ENCODE measurements at regions not wholly inside any gene's neighbourhood (a gene's known extent, or its start where the extent isn't known, plus 50 kb on each side); places are given as distances from the start of the nearest gene placed in this dataset.
"Not testable (repeated sequence)": the region's sequence is repeated elsewhere in the genome, so short reads cannot be mapped to it uniquely, and the experiment has no call there.

GRCh38 chr7:51569176-51569575, 252.6 kb upstream of the COBL start:
- H3K9me3 ChIP-seq (ENCODE audit: control insufficient read depth in 1 of 2, low read length in 2 of 2), result peaks cover 0 to 4% of the 10 kb centered on the region in 2 donors
- H3K4me1 Mint-ChIP-seq, result no peaks in the 10 kb centered on the region
- CTCF ChIA-PET (ENCODE audit: partially characterized antibody), result no interaction called here
- no peaks in the 10 kb centered on the region for H3K27me3 Mint-ChIP-seq
- intact Hi-C loops (cut with micrococcal nuclease), result no loop called here
- H3K27ac Mint-ChIP-seq, result no peak overlapping the region
- H3K36me3 Mint-ChIP-seq, result no peaks in the 10 kb centered on the region
- H3K4me3 Mint-ChIP-seq, result no peak overlapping the region
- H3K4me3 ChIP-seq (ENCODE audit: low read length in 2 of 2), result no peak overlapping the region
- POLR2A ChIA-PET (ENCODE audit: partially characterized antibody), result no interaction called here
- no peaks in the 10 kb centered on the region for H3K36me3 ChIP-seq (ENCODE audit: insufficient read depth, low read length)
- no peaks in the 10 kb centered on the region for H3K27me3 ChIP-seq (ENCODE audit: insufficient read depth, low read length)
- no peak for DNase-seq
- no peaks in the 10 kb centered on the region for H3K4me1 ChIP-seq (ENCODE audit: insufficient read depth, low read length)
- peaks cover 2 to 20% (median 12%) of the 10 kb centered on the region in 8 donors for H3K9me3 Mint-ChIP-seq
- no peak overlapping the region for H3K27ac ChIP-seq (ENCODE audit: low read depth, low read length)

DNA sequence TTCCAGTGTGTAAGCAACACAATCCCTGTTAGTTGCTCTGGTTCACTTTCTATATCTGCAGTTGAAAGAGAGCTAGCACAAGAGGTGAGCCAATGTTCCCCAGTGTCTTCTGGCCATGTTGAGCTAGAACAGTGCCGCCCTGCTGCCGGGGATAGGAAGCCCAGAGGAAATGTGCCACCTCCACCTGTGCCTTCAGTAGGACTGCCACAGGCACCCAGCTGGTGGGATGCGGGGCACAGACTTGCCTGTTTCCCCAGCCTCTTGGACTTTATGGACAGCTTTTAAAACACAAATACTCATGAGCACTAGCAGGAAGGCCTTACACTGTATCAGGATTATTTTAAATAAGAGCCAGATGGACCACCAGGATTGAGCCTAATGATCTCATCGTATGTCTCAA, 234.5 kb upstream of the COBL start:
- Histone ChIP-seq H3K4me1 (ENCODE audit: insufficient read depth, low read length) (no peaks in the 10 kb centered on the region), H3K36me3 (ENCODE audit: insufficient read depth, low read length) (no peaks in the 10 kb centered on the region), H3K27me3 (ENCODE audit: insufficient read depth, low read length) (no peaks in the 10 kb centered on the region), H3K4me3 (ENCODE audit: low read length in 2 of 2) (no peak overlapping the region), H3K27ac (ENCODE audit: low read depth, low read length) (no peak overlapping the region), H3K9me3 (ENCODE audit: control insufficient read depth in 1 of 2, low read length in 2 of 2) (no peaks in the 10 kb centered on the region)
- ChIA-PET CTCF (ENCODE audit: partially characterized antibody) (no interaction called here), POLR2A (ENCODE audit: partially characterized antibody) (no interaction called here)
- no peak for DNase-seq
- Mint-ChIP-seq H3K4me3 (no peak overlapping the region), H3K36me3 (no peaks in the 10 kb centered on the region), H3K4me1 (no peaks in the 10 kb centered on the region), H3K27me3 (no peaks in the 10 kb centered on the region), H3K27ac (no peak overlapping the region), H3K9me3 (peaks cover 4 to 44% (median 15%) of the 10 kb centered on the region in 8 donors)
- intact Hi-C loops (cut with micrococcal nuclease), result no loop called here

DNA sequence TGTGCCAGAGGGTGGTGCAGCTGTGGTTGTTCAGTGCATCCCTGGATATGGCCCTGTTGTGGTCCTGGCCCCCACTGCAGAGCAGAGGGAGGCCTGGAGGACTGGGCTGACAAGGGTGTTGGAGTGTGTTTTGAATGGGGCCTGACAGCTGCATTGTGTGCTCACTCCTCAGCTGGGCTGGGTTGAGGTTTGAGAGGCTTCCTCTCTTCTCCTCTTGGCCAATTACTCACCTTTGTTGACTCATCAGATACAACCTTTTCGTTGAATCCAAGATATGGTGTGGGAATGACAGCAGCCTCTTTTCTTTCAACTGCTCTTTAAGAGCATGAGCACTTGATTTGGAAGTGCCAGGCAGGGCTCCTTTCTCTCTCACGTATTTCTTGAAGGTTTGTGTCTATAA, 228.5 kb upstream of the COBL start:
- Mint-ChIP-seq H3K27me3 (no peaks in the 10 kb centered on the region), H3K9me3 (peaks cover 5 to 16% (median 12%) of the 10 kb centered on the region in 8 donors), H3K27ac (no peak overlapping the region), H3K36me3 (no peaks in the 10 kb centered on the region), H3K4me3 (no peak overlapping the region), H3K4me1 (no peaks in the 10 kb centered on the region)
- POLR2A ChIA-PET (ENCODE audit: partially characterized antibody), result no interaction called here
- Histone ChIP-seq H3K4me3 (ENCODE audit: low read length in 2 of 2) (no peak overlapping the region), H3K27ac (ENCODE audit: low read depth, low read length) (no peak overlapping the region), H3K36me3 (ENCODE audit: insufficient read depth, low read length) (no peaks in the 10 kb centered on the region), H3K4me1 (ENCODE audit: insufficient read depth, low read length) (no peaks in the 10 kb centered on the region), H3K9me3 (ENCODE audit: control insufficient read depth in 1 of 2, low read length in 2 of 2) (no peaks in the 10 kb centered on the region), H3K27me3 (ENCODE audit: insufficient read depth, low read length) (no peaks in the 10 kb centered on the region)
- CTCF ChIA-PET (ENCODE audit: partially characterized antibody), result no interaction called here
- no peak for DNase-seq
- intact Hi-C loops (cut with micrococcal nuclease), result no loop called here

DNA sequence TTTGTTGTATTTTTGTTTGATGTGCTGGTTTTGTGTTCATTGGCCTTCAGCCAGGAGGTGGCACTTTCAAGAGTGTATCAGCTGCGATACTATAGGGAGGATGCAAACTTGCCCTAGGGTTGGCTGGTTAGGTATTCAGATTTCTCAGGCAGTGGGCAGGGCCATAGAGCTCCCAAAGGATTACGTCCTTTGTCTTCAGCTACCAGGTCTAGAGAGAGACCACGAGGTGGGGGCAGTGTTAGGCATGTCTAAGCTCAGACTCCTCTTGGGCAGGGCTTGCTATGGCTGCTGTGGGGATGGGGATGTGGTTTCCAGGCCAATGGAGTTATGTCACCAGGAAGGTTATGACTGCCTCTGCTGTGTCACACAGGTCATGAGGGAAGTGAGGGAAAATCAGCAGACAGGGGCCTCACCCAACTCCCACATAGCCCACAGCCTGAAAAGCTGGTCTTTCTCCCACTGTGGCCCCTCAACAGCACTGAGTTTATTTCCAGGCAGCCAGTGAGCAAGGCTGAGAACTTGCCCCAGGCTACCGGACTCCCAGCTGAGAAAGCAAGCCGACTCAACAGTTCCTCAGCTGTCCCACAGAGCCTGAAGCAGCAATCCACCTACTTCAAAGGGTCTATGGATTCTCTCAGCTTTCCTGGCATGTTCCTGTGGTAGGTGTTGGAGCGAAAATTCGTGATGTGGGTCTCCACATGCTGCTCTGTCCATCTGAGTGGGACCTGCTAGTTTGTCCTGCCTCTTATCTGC, 227.4 kb upstream of the COBL start:
- Histone ChIP-seq H3K27ac (ENCODE audit: low read depth, low read length) (no peak overlapping the region), H3K4me1 (ENCODE audit: insufficient read depth, low read length) (no peaks in the 10 kb centered on the region), H3K9me3 (ENCODE audit: control insufficient read depth in 1 of 2, low read length in 2 of 2) (no peaks in the 10 kb centered on the region), H3K36me3 (ENCODE audit: insufficient read depth, low read length) (no peaks in the 10 kb centered on the region), H3K27me3 (ENCODE audit: insufficient read depth, low read length) (no peaks in the 10 kb centered on the region), H3K4me3 (ENCODE audit: low read length in 2 of 2) (no peak overlapping the region)
- DNase-seq, result no peak
- H3K27me3 Mint-ChIP-seq, result no peaks in the 10 kb centered on the region
- H3K27ac Mint-ChIP-seq, result no peak overlapping the region
- H3K4me3 Mint-ChIP-seq, result no peak overlapping the region
- CTCF ChIA-PET (ENCODE audit: partially characterized antibody), result no interaction called here
- H3K9me3 Mint-ChIP-seq, result peaks cover 2 to 24% (median 12%) of the 10 kb centered on the region in 8 donors
- H3K36me3 Mint-ChIP-seq, result no peaks in the 10 kb centered on the region
- no peaks in the 10 kb centered on the region for H3K4me1 Mint-ChIP-seq
- POLR2A ChIA-PET (ENCODE audit: partially characterized antibody), result no interaction called here
- intact Hi-C loops (cut with micrococcal nuclease), result no loop called here

DNA sequence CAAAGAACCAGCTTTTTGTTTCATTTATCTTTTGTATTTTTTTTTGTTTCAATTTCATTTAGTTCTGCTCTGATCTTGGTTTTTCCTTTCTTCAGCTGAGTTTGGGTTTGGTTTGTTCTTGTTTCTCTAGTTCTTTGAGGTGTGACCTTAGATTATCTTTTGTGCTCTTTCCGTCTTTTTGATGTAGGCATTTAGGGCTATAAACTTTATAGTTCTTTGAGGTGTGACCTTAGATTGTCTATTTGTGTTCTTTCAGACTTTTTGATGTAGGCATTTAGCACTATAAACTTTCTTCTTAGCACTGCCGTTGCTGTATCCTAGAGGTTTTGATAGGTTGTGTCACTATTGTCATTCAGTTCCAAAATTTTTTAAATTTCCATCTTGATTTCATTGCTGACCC, 224.3 kb upstream of the COBL start:
- H3K36me3 ChIP-seq (ENCODE audit: insufficient read depth, low read length); H3K27ac ChIP-seq (ENCODE audit: low read depth, low read length); H3K4me3 ChIP-seq (ENCODE audit: low read length in 2 of 2); POLR2A ChIA-PET (ENCODE audit: partially characterized antibody); H3K4me1 Mint-ChIP-seq; H3K36me3 Mint-ChIP-seq; H3K9me3 ChIP-seq (ENCODE audit: control insufficient read depth in 1 of 2, low read length in 2 of 2); H3K27ac Mint-ChIP-seq; DNase-seq; H3K4me1 ChIP-seq (ENCODE audit: insufficient read depth, low read length); H3K27me3 Mint-ChIP-seq; intact Hi-C loops (cut with micrococcal nuclease); H3K27me3 ChIP-seq (ENCODE audit: insufficient read depth, low read length); CTCF ChIA-PET (ENCODE audit: partially characterized antibody): not testable (repeated sequence)
- H3K9me3 Mint-ChIP-seq, result peaks cover 2 to 30% (median 14%) of the 10 kb centered on the region in 8 donors
- peak overlapping the region in 1 of 8 donors; percentile 1 for H3K4me3 Mint-ChIP-seq

- Mint-ChIP-seq H3K27ac (no peak overlapping the region), H3K9me3 (peaks cover 2 to 39% (median 14%) of the 10 kb centered on the region in 8 donors), H3K4me1 (no peaks in the 10 kb centered on the region), H3K27me3 (no peaks in the 10 kb centered on the region), H3K4me3 (no peak overlapping the region), H3K36me3 (no peaks in the 10 kb centered on the region)
- POLR2A ChIA-PET (ENCODE audit: partially characterized antibody), result no interaction called here
- H3K9me3 ChIP-seq (ENCODE audit: control insufficient read depth in 1 of 2, low read length in 2 of 2), result no peaks in the 10 kb centered on the region
- H3K27me3 ChIP-seq (ENCODE audit: insufficient read depth, low read length), result no peaks in the 10 kb centered on the region
- H3K4me1 ChIP-seq (ENCODE audit: insufficient read depth, low read length), result no peaks in the 10 kb centered on the region
- no peak for DNase-seq
- no peak overlapping the region for H3K27ac ChIP-seq (ENCODE audit: low read depth, low read length)
- H3K36me3 ChIP-seq (ENCODE audit: insufficient read depth, low read length), result no peaks in the 10 kb centered on the region
- no peak overlapping the region for H3K4me3 ChIP-seq (ENCODE audit: low read length in 2 of 2)
- CTCF ChIA-PET (ENCODE audit: partially characterized antibody), result no interaction called here
- intact Hi-C loops (cut with micrococcal nuclease), result no loop called here
Measured at GRCh38 chr7:51539840-51540239, 223.2 kb upstream of the COBL start.

DNA sequence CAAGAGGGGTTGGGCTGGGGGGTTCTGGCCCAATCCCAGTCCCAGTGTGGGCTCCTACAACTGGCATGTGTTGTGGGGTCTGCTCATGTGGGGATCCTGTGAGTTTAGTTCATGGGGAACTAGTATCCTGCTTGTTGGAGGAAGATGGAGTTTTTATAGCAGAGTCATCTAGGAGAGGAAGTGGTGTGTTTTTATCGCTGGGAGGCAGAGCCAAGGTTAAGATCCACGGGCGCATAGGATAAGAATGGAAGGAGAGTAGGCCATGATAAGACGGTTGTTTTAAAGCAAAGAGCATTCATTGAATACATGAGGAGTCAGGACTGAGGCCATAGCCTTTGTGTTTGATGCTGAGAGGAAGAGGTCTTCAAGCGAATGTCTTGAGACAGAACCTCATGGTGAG, 211.6 kb upstream of the COBL start:
- intact Hi-C loops (cut with micrococcal nuclease), result no loop called here
- Mint-ChIP-seq H3K27me3 (no peaks in the 10 kb centered on the region), H3K4me1 (no peaks in the 10 kb centered on the region), H3K9me3 (peaks cover 0 to 6% (median 3%) of the 10 kb centered on the region in 8 donors), H3K27ac (no peak overlapping the region), H3K4me3 (no peak overlapping the region), H3K36me3 (no peaks in the 10 kb centered on the region)
- Histone ChIP-seq H3K4me3 (ENCODE audit: low read length in 2 of 2) (no peak overlapping the region), H3K36me3 (ENCODE audit: insufficient read depth, low read length) (no peaks in the 10 kb centered on the region), H3K27me3 (ENCODE audit: insufficient read depth, low read length) (no peaks in the 10 kb centered on the region), H3K9me3 (ENCODE audit: control insufficient read depth in 1 of 2, low read length in 2 of 2) (no peaks in the 10 kb centered on the region), H3K27ac (ENCODE audit: low read depth, low read length) (no peak overlapping the region), H3K4me1 (ENCODE audit: insufficient read depth, low read length) (no peaks in the 10 kb centered on the region)
- POLR2A ChIA-PET (ENCODE audit: partially characterized antibody), result no interaction called here
- CTCF ChIA-PET (ENCODE audit: partially characterized antibody), result no interaction called here
- DNase-seq, result no peak

All from CD4-positive, alpha-beta memory T cell (primary cell).